IPS-15b (cell line): ENCODE measurements at regions not wholly inside any gene's neighbourhood (a gene's known extent, or its start where the extent isn't known, plus 50 kb on each side); places are given as distances from the start of the nearest gene placed in this dataset.
"Not testable (repeated sequence)": the region's sequence is repeated elsewhere in the genome, so short reads cannot be mapped to it uniquely, and the experiment has no call there.

Source experiments
- H3K27me3 ChIP-seq: one replicate; pipeline ENCODE4 v1.6.1; 2013; ENCODE audit warnings: low read length; ENCODE audit not compliant: control insufficient read depth, insufficient read depth
- H3K36me3 ChIP-seq: one replicate; pipeline ENCODE4 v1.6.1; 2013; ENCODE audit warnings: low read length; ENCODE audit not compliant: control insufficient read depth, insufficient read depth
- H3K4me1 ChIP-seq: one replicate; pipeline ENCODE4 v1.6.1; 2013; ENCODE audit warnings: mild to moderate bottlenecking, low read length; ENCODE audit not compliant: control insufficient read depth, insufficient read depth
- H3K4me3 ChIP-seq: one replicate; pipeline ENCODE4 v1.5.1; 2013; ENCODE audit warnings: low read depth, low read length
- H3K9ac ChIP-seq: one replicate; pipeline ENCODE4 v1.6.1; 2013; ENCODE audit warnings: low read depth, mild to moderate bottlenecking, low read length
- H3K9me3 ChIP-seq: one replicate; pipeline ENCODE4 v1.6.1; 2013; ENCODE audit warnings: mild to moderate bottlenecking, low read length; ENCODE audit not compliant: control insufficient read depth, insufficient read depth

DNA sequence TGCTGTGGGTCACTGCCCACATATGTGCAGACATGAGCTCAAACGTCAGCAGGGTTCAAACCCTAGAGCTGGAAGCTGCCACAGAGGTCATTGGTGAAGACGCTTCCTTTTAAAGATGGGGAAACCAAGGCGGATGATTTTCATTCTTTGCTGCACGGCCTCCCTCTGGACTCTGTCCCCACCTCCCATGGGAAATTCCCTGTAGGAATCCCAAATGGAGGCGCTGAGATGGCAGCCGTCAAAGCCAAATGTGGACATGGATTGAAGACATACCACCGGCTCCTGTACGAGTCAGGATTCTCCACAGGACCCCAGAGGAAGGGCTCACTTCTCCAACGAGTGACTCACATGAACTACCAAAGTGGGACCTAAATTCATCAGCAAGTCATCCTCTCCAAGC is 286.4 kb downstream of the CRLF2 start:
- no peaks in the 10 kb centered on the region for H3K9me3 ChIP-seq

GRCh38 chrX:925652-926061 is 286.8 kb downstream of the CRLF2 start:
- no peak overlapping the region for H3K9ac ChIP-seq
- no peaks in the 10 kb centered on the region for H3K4me1 ChIP-seq
- H3K27me3 ChIP-seq: no peaks in the 10 kb centered on the region
- no peaks in the 10 kb centered on the region for H3K9me3 ChIP-seq
- no peak overlapping the region for H3K4me3 ChIP-seq
- H3K36me3 ChIP-seq: no peaks in the 10 kb centered on the region

More for the DNA sequence above, 286.4 kb downstream of the CRLF2 start:
- Histone ChIP-seq H3K36me3 (no peaks in the 10 kb centered on the region), H3K9ac (no peak overlapping the region), H3K4me1 (no peaks in the 10 kb centered on the region), H3K4me3 (no peak overlapping the region), H3K27me3 (no peaks in the 10 kb centered on the region)

- Histone ChIP-seq H3K9ac (no peak overlapping the region), H3K4me1 (no peaks in the 10 kb centered on the region), H3K36me3 (no peaks in the 10 kb centered on the region), H3K27me3 (no peaks in the 10 kb centered on the region), H3K9me3 (no peaks in the 10 kb centered on the region), H3K4me3 (no peak overlapping the region)
Observed at GRCh38 chrX:925094-925493, 287.4 kb downstream of the CRLF2 start.

- no peaks in the 10 kb centered on the region for H3K9me3 ChIP-seq
- H3K36me3 ChIP-seq: no peaks in the 10 kb centered on the region
- H3K4me1 ChIP-seq: no peaks in the 10 kb centered on the region
- no peak overlapping the region for H3K4me3 ChIP-seq
- no peaks in the 10 kb centered on the region for H3K27me3 ChIP-seq
- H3K9ac ChIP-seq: no peak overlapping the region
Observed at GRCh38 chrX:924017-924416, 288.4 kb downstream of the CRLF2 start.

DNA sequence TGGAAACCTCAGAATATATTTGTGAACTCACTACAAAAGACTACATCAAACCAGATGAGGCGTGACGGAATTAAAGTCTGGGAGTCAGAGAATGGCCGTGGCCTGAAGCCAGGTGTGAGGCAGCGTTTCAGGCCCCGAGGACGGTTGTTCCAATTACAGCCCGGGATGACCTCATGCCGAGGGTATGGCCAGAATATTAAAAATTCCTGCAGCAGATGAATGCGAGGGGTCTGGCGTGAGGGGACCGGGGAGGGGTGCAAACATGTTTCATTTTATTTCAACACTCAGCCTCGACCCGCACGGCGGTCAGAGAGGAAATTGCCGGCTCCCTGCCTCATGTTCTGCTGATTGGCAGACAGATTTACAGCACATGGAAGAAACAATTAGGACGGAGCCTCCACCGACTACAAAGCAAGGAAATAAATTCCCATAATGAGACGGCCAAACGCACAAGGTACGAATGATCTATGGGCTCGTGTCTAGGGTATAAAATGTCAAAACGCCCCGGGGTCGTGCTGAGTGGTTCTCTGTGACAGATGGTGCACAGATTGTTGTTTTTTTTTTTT is 289.7 kb downstream of the SHOX start:
- Histone ChIP-seq H3K9ac (no peak overlapping the region), H3K4me1 (no peaks in the 10 kb centered on the region), H3K9me3 (no peaks in the 10 kb centered on the region), H3K36me3 (no peaks in the 10 kb centered on the region), H3K4me3 (no peak overlapping the region), H3K27me3 (no peaks in the 10 kb centered on the region)

- Histone ChIP-seq H3K27me3 (no peaks in the 10 kb centered on the region), H3K4me3 (no peak overlapping the region), H3K36me3 (no peaks in the 10 kb centered on the region), H3K4me1 (no peaks in the 10 kb centered on the region), H3K9me3 (no peaks in the 10 kb centered on the region), H3K9ac (no peak overlapping the region)
Observed at GRCh38 chrX:916230-916599, 285.6 kb downstream of the SHOX start.

GRCh38 chrX:915427-916229 is 285.0 kb downstream of the SHOX start:
- no peaks in the 10 kb centered on the region for H3K9me3 ChIP-seq
- H3K4me3 ChIP-seq: no peak overlapping the region
- no peak overlapping the region for H3K9ac ChIP-seq
- no peaks in the 10 kb centered on the region for H3K4me1 ChIP-seq
- no peaks in the 10 kb centered on the region for H3K27me3 ChIP-seq
- no peaks in the 10 kb centered on the region for H3K36me3 ChIP-seq

DNA sequence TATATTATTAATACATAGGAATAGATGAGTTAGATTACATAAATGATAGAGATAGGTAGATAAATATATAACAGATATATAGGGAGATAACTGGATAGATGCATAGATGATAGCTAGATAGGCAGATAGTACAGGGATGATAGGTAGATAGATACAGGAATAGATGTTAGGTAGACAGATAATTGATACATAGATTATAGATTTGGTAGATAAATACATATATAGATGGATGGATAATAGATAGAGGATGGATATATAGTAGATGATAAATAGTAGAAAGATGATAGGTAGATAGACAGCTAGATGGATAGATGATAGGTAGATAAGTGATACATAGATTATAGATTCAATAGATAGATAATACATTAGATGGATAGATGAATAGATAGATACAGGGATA is 283.6 kb downstream of the SHOX start:
- no peaks in the 10 kb centered on the region for H3K27me3 ChIP-seq
- H3K4me3 ChIP-seq: no peak overlapping the region
- no peaks in the 10 kb centered on the region for H3K9me3 ChIP-seq
- no peak overlapping the region for H3K9ac ChIP-seq
- H3K36me3 ChIP-seq: no peaks in the 10 kb centered on the region
- no peaks in the 10 kb centered on the region for H3K4me1 ChIP-seq

DNA sequence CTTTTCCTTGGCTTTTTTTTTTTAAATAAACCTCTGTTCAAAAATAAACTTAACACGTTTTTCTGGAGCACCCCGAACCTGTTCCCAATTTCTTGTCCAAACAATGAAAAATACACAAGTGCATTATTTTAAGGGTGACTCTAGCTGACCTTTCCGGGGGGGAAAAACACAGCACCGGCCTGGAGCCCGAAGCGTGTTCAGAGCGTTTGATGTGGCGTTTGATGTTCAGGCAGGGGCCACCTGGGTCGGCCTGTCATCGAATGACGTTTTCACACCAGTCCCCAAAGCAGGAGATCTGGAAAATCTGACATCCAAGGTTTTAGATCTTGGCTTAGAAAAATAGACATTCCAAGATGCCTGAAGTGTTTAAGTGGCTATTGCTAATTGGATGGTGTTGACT is 282.1 kb downstream of the SHOX start:
- H3K4me1 ChIP-seq: no peaks in the 10 kb centered on the region
- H3K9me3 ChIP-seq: no peaks in the 10 kb centered on the region
- H3K4me3 ChIP-seq: no peak overlapping the region
- no peak overlapping the region for H3K9ac ChIP-seq
- no peaks in the 10 kb centered on the region for H3K36me3 ChIP-seq
- no peaks in the 10 kb centered on the region for H3K27me3 ChIP-seq

DNA sequence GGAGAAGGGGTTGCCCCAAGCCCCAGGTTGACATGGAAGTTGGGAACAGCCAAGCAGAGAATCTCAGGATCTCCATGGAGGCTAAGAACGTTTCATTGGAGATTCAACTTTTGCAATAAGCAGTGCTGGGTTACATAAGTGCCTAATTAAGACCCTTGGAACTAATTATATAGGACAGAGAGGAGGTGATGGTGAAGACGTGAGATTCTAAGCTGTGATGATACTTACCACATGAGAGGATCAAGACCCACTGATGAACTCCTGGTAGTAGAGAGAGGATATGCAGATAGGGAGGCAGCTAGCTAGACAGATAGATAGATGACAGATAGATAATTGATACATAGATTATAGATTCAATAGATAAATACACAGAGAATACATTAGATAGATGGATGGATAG is 278.5 kb downstream of the SHOX start:
- H3K9ac ChIP-seq, H3K36me3 ChIP-seq, H3K27me3 ChIP-seq, H3K4me3 ChIP-seq, H3K4me1 ChIP-seq, H3K9me3 ChIP-seq: not testable (repeated sequence)

GRCh38 chrX:906586-906985 is 276.0 kb downstream of the SHOX start:
- Histone ChIP-seq H3K4me1 (no peaks in the 10 kb centered on the region), H3K4me3 (no peak overlapping the region), H3K9me3 (no peaks in the 10 kb centered on the region), H3K9ac (no peak overlapping the region), H3K27me3 (no peaks in the 10 kb centered on the region), H3K36me3 (no peaks in the 10 kb centered on the region)

GRCh38 chrX:905848-906566 is 275.4 kb downstream of the SHOX start:
- H3K4me3 ChIP-seq: no peak overlapping the region
- H3K9ac ChIP-seq: no peak overlapping the region
- H3K9me3 ChIP-seq: no peaks in the 10 kb centered on the region
- no peaks in the 10 kb centered on the region for H3K27me3 ChIP-seq
- no peaks in the 10 kb centered on the region for H3K36me3 ChIP-seq
- no peaks in the 10 kb centered on the region for H3K4me1 ChIP-seq
